Gastroesophageal sphincter (tissue), 3 donors: ENCODE measurements at regions not wholly inside any gene's neighbourhood (a gene's known extent, or its start where the extent isn't known, plus 50 kb on each side); places are given as distances from the start of the nearest gene placed in this dataset.

Experiments
- CTCF ChIP-seq, 4 experiments: fragments of 200-600 bp in 2 of 4; fragments of 450-650 bp in 2 of 4; sonication (generic) in 1 of 4; IDR thresholded peaks; one replicate each; pipeline ENCODE4 v1.5.1; 2017 to 2019; ENCODE audit warnings: antibody characterized with exemption in 4 of 4, mild to moderate bottlenecking in 2 of 4, moderate library complexity in 2 of 4
- EP300 ChIP-seq: sonication (generic); formaldehyde crosslinking; IDR thresholded peaks from one replicate; pipeline ENCODE4 v1.6.1; 2017; ENCODE audit warnings: antibody characterized with exemption, mild to moderate bottlenecking
- POLR2A ChIP-seq, 2 donors: fragments of 450-650 bp; IDR thresholded peaks; one replicate each; pipeline ENCODE4 v1.6.1; 2017; ENCODE audit warnings: antibody characterized with exemption in 2 of 2, mild to moderate bottlenecking in 2 of 2, moderate library complexity in 1 of 2
- POLR2AphosphoS5 ChIP-seq: sonication (generic); formaldehyde crosslinking; IDR thresholded peaks from one replicate; pipeline ENCODE4 v1.6.1; 2017; ENCODE audit warnings: antibody characterized with exemption

GRCh38 chr7:80047032-80047431, 87.6 kb upstream of the GNAI1 start:
- TF ChIP-seq CTCF (IDR thresholded peaks at IDR 0.05) (no peak), POLR2A (IDR thresholded peaks at IDR 0.05) (no peak), EP300 (no peak), POLR2AphosphoS5 (no peak)
